Vagina (tissue), 2 donors: ENCODE measurements at regions not wholly inside any gene's neighbourhood (a gene's known extent, or its start where the extent isn't known, plus 50 kb on each side); places are given as distances from the start of the nearest gene placed in this dataset.

Source experiments
- DNase-seq, 2 donors: peaks; one replicate each; pipeline ENCODE4 v3.0.0-alpha.2; 2017; ENCODE audit errors: extremely low spot score in 2 of 2
- H3K27ac ChIP-seq: fragments of 200-600 bp; sonication (generic); one replicate; pipeline ENCODE4 v1.5.1; 2019
- H3K27me3 ChIP-seq: fragments of 200-600 bp; sonication (generic); one replicate; pipeline ENCODE4 v1.5.1; 2019
- H3K36me3 ChIP-seq, 2 donors: fragments of 200-600 bp; sonication (generic); one replicate each; pipeline ENCODE4 v1.5.1; 2017 to 2019
- H3K4me1 ChIP-seq: fragments of 200-600 bp; sonication (generic); one replicate; pipeline ENCODE4 v1.5.1; 2019
- H3K4me3 ChIP-seq, 2 donors: fragments of 200-600 bp; sonication (generic); 1 replicate in 1 of 2; 2 replicates in 1 of 2; pipeline ENCODE4 v1.5.1; 2016 to 2019
- H3K9me3 ChIP-seq: fragments of 200-600 bp; sonication (generic); one replicate; pipeline ENCODE4 v1.5.1; 2019
- CTCF ChIP-seq, 3 experiments: fragments of 450-650 bp in 2 of 3; fragments of 200-600 bp in 1 of 3; sonication (generic) in 1 of 3; IDR thresholded peaks; one replicate each; pipeline ENCODE4 v1.5.1; 2017 to 2019; ENCODE audit warnings: antibody characterized with exemption in 3 of 3, mild to moderate bottlenecking in 2 of 3, moderate library complexity in 2 of 3
- POLR2A ChIP-seq, 2 donors: fragments of 450-650 bp; IDR thresholded peaks; one replicate each; pipeline ENCODE4 v1.6.1; 2017; ENCODE audit warnings: antibody characterized with exemption in 2 of 2, mild to moderate bottlenecking in 2 of 2, moderate library complexity in 2 of 2
- POLR2AphosphoS5 ChIP-seq, 2 donors: sonication (generic); formaldehyde crosslinking; IDR thresholded peaks; one replicate each; pipeline ENCODE4 v1.9.0; 2017; ENCODE audit warnings: antibody characterized with exemption in 2 of 2, mild to moderate bottlenecking in 2 of 2, low read depth in 1 of 2; ENCODE audit not compliant: insufficient read depth in 1 of 2
- intact Hi-C: fragments of 100-400 bp; cut with DNase I; formaldehyde crosslinking; loops from one replicate; pipeline ENCODE4 v1.15.1; 2023

DNA sequence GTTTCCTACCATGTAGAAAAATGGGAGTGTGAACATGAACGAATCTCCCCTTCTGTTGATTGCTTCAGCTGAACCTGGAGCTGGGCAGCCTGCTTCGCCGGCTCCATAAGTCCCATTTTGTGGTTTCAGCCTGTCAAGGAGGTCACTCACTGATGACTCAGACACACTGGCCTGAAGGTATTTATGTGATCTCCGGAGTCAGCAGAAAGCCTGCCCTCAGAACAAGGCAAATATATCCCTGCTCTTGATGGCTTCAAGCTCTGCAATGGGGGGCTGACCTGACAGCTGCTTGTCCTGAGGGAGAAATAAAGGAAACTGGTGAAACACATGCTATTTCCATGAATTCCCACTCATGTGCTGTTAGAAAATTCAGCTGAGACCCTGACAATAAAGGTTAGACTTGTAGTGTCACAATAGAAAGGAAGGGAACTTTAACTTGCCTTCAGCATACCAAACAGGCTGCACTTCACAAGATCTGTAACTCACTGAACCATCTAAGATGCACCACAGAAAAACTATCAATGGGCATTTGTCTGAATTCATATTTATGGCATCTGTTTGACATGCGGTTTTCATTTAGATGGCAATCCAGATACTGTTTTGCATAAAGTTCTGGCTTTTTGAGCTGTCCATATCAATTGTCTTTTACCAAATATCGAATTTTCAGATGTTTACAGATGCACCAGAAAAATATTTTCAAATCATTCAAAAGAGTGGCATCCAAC lies 282.0 kb upstream of the VEPH1 start:
- Histone ChIP-seq H3K27ac (no peak overlapping the region), H3K36me3 (no peaks in the 10 kb centered on the region), H3K27me3 (no peaks in the 10 kb centered on the region), H3K4me3 (no peak overlapping the region), H3K9me3 (no peaks in the 10 kb centered on the region), H3K4me1 (peaks cover 21% of the 10 kb centered on the region)
- DNase-seq = no peak
- intact Hi-C loops = no loop called here
- no peak for TF ChIP-seq CTCF (IDR thresholded peaks at IDR 0.05)
- no peak for TF ChIP-seq POLR2AphosphoS5 (IDR thresholded peaks at IDR 0.05; ENCODE audit: insufficient read depth in 1 of 2, low read depth in 1 of 2)
- no peak for TF ChIP-seq POLR2A (IDR thresholded peaks at IDR 0.05)

GRCh38 chr3:157782236-157782635 lies 279.0 kb upstream of the VEPH1 start:
- Histone ChIP-seq H3K4me1 (peaks cover 20% of the 10 kb centered on the region), H3K4me3 (no peak overlapping the region), H3K27me3 (no peaks in the 10 kb centered on the region), H3K36me3 (no peaks in the 10 kb centered on the region), H3K27ac (no peak overlapping the region), H3K9me3 (no peaks in the 10 kb centered on the region)
- intact Hi-C loops = no loop called here
- TF ChIP-seq CTCF (IDR thresholded peaks at IDR 0.05) (no peak), POLR2A (IDR thresholded peaks at IDR 0.05) (no peak), POLR2AphosphoS5 (IDR thresholded peaks at IDR 0.05; ENCODE audit: insufficient read depth in 1 of 2, low read depth in 1 of 2) (no peak)
- DNase-seq = no peak

GRCh38 chr3:157776861-157777260 lies 273.6 kb upstream of the VEPH1 start:
- Histone ChIP-seq H3K4me1 (no peaks in the 10 kb centered on the region), H3K9me3 (no peaks in the 10 kb centered on the region), H3K27me3 (no peaks in the 10 kb centered on the region), H3K4me3 (no peak overlapping the region), H3K36me3 (no peaks in the 10 kb centered on the region), H3K27ac (no peak overlapping the region)
- no peak for TF ChIP-seq POLR2A (IDR thresholded peaks at IDR 0.05)
- TF ChIP-seq POLR2AphosphoS5 (IDR thresholded peaks at IDR 0.05; ENCODE audit: insufficient read depth in 1 of 2, low read depth in 1 of 2) = no peak
- no peak for TF ChIP-seq CTCF (IDR thresholded peaks at IDR 0.05)
- intact Hi-C loops = no loop called here
- DNase-seq = no peak

GRCh38 chr3:157775446-157775845 lies 272.2 kb upstream of the VEPH1 start:
- TF ChIP-seq POLR2AphosphoS5 (IDR thresholded peaks at IDR 0.05; ENCODE audit: insufficient read depth in 1 of 2, low read depth in 1 of 2) (no peak), CTCF (IDR thresholded peaks at IDR 0.05) (no peak), POLR2A (IDR thresholded peaks at IDR 0.05) (no peak)

DNA sequence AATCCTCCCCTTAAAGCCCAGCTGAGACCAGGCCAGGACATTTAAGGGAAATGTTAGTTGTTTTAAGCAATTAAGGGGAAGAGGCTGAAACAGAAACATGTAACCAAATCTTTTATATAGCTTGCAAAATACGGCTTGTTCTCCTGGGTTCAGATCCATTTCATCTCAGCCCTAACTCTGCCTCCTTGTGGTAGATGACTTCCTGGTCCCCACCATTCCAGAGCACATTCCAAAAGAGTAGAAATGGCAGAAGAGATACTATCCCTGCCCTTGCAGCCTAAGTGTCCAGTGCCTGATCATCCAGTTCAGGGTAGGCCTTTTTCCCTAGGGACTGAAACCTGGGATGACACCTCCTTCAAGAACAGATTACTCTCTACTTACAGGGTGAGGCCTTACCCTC lies 266.2 kb upstream of the VEPH1 start:
- Histone ChIP-seq H3K27ac (no peak overlapping the region), H3K9me3 (no peaks in the 10 kb centered on the region), H3K4me1 (no peaks in the 10 kb centered on the region), H3K36me3 (no peaks in the 10 kb centered on the region), H3K27me3 (no peaks in the 10 kb centered on the region), H3K4me3 (no peak overlapping the region)
- intact Hi-C loops = no loop called here
- TF ChIP-seq POLR2A (IDR thresholded peaks at IDR 0.05) (no peak), CTCF (IDR thresholded peaks at IDR 0.05) (no peak), POLR2AphosphoS5 (IDR thresholded peaks at IDR 0.05; ENCODE audit: insufficient read depth in 1 of 2, low read depth in 1 of 2) (no peak)
- DNase-seq = no peak

More at GRCh38 chr3:157775446-157775845, 272.2 kb upstream of the VEPH1 start:
- no peak overlapping the region for H3K4me3 ChIP-seq
- H3K9me3 ChIP-seq = no peaks in the 10 kb centered on the region
- no peak overlapping the region for H3K27ac ChIP-seq
- intact Hi-C loops = no loop called here
- no peaks in the 10 kb centered on the region for H3K27me3 ChIP-seq
- DNase-seq = no peak
- no peaks in the 10 kb centered on the region for H3K4me1 ChIP-seq
- no peaks in the 10 kb centered on the region for H3K36me3 ChIP-seq
